ENCODE measurements at regions not wholly inside any gene's neighbourhood (a gene's known extent, or its start where the extent isn't known, plus 50 kb on each side); places are given as distances from the start of the nearest gene placed in this dataset.

DNA sequence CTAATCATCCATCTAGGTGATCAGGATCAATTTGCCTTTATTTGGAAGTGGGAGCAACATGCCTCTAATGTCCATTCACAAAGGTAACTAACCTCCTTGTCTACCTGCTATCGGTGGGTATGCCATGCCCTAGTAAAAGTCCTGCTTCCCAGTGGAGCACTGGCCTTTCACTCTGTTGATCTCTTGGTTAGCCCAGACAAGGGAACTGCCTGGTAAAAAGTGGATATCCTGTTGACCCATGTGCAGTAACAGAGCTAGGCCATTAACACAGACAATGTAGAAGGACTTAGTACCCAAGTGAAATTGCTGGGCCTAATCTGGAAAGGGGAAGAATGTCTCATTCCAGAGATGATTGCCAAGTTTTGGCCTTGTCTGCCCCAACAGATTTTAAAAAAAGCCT is 171.5 kb upstream of the CSNK1A1L start:
- Histone ChIP-seq H3K4me1 (ENCODE audit: control insufficient read depth in 1 of 2, insufficient read depth in 1 of 2, low read depth in 1 of 2, low read length in 1 of 2) (no peaks in the 10 kb centered on the region), H3K9me3 (no peaks in the 10 kb centered on the region), H3K27me3 (no peaks in the 10 kb centered on the region), H3K4me3 (ENCODE audit: low read depth in 1 of 2, low read length in 1 of 2) (no peak overlapping the region), H3K36me3 (no peaks in the 10 kb centered on the region), H3K27ac (no peak overlapping the region)
- TF ChIP-seq, protein P1, sequence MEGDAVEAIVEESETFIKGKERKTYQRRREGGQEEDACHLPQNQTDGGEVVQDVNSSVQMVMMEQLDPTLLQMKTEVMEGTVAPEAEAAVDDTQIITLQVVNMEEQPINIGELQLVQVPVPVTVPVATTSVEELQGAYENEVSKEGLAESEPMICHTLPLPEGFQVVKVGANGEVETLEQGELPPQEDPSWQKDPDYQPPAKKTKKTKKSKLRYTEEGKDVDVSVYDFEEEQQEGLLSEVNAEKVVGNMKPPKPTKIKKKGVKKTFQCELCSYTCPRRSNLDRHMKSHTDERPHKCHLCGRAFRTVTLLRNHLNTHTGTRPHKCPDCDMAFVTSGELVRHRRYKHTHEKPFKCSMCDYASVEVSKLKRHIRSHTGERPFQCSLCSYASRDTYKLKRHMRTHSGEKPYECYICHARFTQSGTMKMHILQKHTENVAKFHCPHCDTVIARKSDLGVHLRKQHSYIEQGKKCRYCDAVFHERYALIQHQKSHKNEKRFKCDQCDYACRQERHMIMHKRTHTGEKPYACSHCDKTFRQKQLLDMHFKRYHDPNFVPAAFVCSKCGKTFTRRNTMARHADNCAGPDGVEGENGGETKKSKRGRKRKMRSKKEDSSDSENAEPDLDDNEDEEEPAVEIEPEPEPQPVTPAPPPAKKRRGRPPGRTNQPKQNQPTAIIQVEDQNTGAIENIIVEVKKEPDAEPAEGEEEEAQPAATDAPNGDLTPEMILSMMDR (IDR thresholded peaks at IDR 0.05) = no peak

DNA sequence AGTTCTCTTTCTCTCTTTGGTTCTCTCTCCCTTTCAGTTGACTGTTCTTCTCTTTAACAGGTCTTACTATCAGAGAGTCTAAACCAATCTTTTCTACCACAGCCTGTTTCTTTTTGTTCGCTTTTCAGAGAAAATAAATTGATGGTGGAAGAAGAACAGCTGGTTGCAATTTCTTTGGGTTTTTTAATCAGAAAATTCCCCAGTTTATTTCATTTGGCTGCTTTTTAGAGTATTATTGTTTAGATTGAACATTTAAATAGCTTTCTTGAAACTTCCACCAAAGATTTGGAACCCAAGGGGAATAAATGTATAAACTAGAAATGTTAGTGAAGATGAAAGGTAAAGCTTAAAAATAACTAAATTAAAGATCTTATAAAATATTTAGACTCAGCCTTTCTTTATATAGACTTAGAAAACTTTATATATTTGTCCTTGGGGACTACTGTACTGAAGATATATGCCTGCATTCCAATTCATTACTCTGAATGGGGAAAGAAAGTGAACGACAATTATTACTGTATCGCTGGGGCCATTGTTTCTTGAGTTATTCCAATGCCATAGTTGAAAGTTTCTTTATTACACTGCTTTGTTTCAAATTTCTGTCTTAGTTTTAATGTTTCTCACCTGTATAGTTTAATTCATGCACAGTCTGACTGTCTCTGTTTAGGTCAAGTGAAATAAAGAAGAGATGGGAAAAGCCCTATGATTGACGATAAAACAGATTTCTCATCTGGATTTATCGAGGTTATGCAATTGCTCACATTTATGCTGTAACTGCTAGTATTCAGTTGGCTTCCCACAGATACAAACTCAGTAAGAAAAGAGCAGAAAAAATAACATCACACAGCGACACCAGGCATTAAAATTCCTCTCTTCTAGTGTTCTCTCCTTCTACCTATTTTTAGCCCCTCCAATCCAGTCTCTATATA is 169.4 kb upstream of the CSNK1A1L start:
- TF ChIP-seq, protein P1 (IDR thresholded peaks at IDR 0.05) = no peak
- Histone ChIP-seq H3K27me3 (no peaks in the 10 kb centered on the region), H3K4me3 (ENCODE audit: low read depth in 1 of 2, low read length in 1 of 2) (no peak overlapping the region)

DNA sequence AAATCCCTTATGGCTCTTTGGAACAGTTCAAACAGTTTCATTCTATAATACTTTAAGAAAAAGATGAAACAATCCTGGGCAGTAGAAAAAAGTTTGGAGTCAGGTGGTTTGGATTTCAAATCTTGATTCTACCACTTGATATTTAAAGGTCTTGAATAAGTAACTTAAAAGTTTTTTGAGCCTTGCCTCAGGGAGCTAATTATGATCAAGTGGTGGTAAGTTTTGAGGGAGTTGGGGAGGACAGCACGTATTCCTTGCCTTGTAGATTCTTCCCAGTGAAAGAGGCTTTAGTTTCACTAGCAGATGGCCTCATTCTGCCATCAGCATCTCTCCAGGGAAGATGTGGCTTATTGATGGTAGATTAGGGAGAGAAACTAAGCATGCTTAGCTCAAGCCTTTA is 168.4 kb upstream of the CSNK1A1L start:
- Histone ChIP-seq H3K4me3 (ENCODE audit: low read depth in 1 of 2, low read length in 1 of 2) (no peak overlapping the region), H3K36me3 (no peaks in the 10 kb centered on the region), H3K27ac (no peak overlapping the region), H3K27me3 (no peaks in the 10 kb centered on the region), H3K4me1 (ENCODE audit: control insufficient read depth in 1 of 2, insufficient read depth in 1 of 2, low read depth in 1 of 2, low read length in 1 of 2) (no peaks in the 10 kb centered on the region), H3K9me3 (no peaks in the 10 kb centered on the region)
- TF ChIP-seq, protein P1 (IDR thresholded peaks at IDR 0.05) = no peak

More for the DNA sequence above, 169.4 kb upstream of the CSNK1A1L start:
- no peaks in the 10 kb centered on the region for H3K4me1 ChIP-seq (ENCODE audit: control insufficient read depth in 1 of 2, insufficient read depth in 1 of 2, low read depth in 1 of 2, low read length in 1 of 2)
- no peaks in the 10 kb centered on the region for H3K36me3 ChIP-seq
- H3K9me3 ChIP-seq = no peaks in the 10 kb centered on the region
- no peak overlapping the region for H3K27ac ChIP-seq

DNA sequence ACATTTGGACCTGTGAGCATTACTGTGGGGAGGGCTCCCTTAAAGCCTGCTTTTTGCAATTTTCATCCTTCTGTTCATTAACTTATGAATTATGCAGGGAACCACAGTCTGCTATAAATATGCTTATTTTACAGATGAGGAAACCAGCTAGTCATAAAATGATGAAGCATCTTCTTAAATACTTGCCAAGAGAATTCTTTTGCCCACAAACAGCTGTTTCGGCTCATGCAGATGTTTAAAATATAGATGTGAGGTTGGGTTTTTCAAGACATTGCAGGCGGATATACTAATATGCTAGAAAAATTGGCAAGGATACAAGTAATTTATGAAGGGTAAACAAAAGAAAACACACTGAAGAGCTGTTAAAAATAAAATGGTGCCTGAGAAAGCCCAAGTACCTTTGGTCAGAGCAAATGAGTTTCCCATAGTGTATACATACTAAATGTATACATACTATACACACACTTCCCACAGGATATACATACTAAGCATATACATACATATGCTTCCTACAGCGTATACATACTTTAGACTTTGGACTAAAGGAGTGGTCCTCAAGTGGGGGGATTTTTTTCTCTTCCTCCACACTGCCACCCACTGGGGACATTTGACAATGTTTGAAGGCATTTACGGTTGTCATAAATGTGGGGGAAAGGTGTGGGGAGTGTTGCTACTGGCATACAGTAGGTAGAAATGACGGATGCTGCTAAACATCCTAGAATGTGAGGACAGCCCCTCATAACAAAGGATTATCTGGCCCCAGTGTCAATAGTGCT is 164.9 kb upstream of the CSNK1A1L start:
- TF ChIP-seq, protein P1 (IDR thresholded peaks at IDR 0.05) = no peak
- Histone ChIP-seq H3K27me3 (no peaks in the 10 kb centered on the region), H3K27ac (no peak overlapping the region), H3K9me3 (no peaks in the 10 kb centered on the region), H3K4me1 (ENCODE audit: control insufficient read depth in 1 of 2, insufficient read depth in 1 of 2, low read depth in 1 of 2, low read length in 1 of 2) (no peaks in the 10 kb centered on the region), H3K36me3 (no peaks in the 10 kb centered on the region), H3K4me3 (ENCODE audit: low read depth in 1 of 2, low read length in 1 of 2) (no peak overlapping the region)

DNA sequence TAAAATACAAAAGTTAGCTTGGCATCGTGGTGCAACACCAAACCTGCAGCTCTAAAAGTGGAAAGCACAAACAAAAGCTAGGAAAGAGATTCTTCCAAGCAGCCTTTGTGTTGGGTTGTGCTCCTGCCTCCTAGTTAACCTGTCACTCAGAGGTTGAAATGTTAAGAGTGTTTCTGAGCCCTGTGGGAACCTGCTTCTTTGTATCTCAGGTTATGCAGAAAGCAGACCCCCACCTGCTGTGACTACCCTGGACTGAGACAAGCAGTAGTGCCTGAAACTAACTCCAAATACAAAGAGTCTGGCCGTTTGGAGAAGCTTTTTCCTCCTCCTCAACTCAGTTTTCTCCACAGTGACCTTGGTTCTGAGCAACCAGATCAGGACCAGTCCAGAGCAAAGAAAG is 158.4 kb upstream of the CSNK1A1L start:
- no peak overlapping the region for H3K4me3 ChIP-seq (ENCODE audit: low read depth in 1 of 2, low read length in 1 of 2)
- H3K4me1 ChIP-seq (ENCODE audit: control insufficient read depth in 1 of 2, insufficient read depth in 1 of 2, low read depth in 1 of 2, low read length in 1 of 2) = no peaks in the 10 kb centered on the region
- TF ChIP-seq, protein P1 (IDR thresholded peaks at IDR 0.05) = no peak
- H3K27me3 ChIP-seq = no peaks in the 10 kb centered on the region
- peaks cover 4% of the 10 kb centered on the region for H3K9me3 ChIP-seq
- H3K27ac ChIP-seq = no peak overlapping the region
- no peaks in the 10 kb centered on the region for H3K36me3 ChIP-seq
